GM12874 (cell line): ENCODE measurements at regions not wholly inside any gene's neighbourhood (a gene's known extent, or its start where the extent isn't known, plus 50 kb on each side); places are given as distances from the start of the nearest gene placed in this dataset.

Source experiments
- CTCF ChIP-seq: IDR thresholded peaks from 2 replicates; pipeline ENCODE4 v1.5.1; 2011; ENCODE audit warnings: low read depth, mild to moderate bottlenecking, control low read depth, low read length, moderate library complexity; ENCODE audit not compliant: insufficient read depth

DNA sequence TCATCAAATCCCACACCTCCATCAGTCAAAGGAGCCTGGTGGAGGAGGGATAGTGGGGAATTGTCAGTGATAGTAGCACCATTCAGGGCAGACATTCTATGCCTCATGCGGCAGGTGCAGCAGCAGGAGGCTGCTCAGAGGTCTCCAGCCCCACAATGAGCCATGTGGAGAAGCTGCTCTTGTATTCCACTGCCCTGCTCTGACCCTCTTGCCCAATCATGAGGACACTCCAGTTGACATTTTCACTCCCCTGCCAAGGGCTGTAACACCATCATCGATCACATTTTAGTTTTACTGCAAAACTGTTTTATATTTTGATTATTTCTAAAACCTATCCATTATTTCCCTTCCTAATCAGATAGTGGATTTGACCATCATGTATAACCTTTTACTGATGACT lies 487.6 kb upstream of the KLHL29 start:
- TF ChIP-seq CTCF, result no peak

- no peak for TF ChIP-seq CTCF
These were observed 484.3 kb upstream of the KLHL29 start for GRCh38 chr2:22900674-22901073.

- TF ChIP-seq CTCF, result no peak
These were observed 483.4 kb upstream of the KLHL29 start for GRCh38 chr2:22901471-22902179.

DNA sequence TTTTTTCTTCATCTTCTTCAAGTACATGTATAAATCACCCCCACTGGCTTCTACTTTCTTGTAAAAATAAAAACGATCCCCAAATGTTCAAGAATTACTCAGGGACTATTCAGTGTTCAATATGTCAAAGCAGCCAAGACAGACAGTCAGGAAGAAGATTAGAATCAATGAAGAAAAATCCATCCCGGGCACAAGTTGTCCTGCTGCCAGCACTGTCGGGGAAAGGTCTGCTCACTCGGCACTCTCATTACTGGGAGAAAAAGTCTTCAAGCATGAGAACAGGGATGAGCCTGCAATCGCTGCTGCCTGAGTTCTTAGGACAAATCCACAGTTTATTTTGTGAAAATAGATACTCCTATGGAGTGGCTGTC lies 482.8 kb upstream of the KLHL29 start:
- TF ChIP-seq CTCF, result no peak

DNA sequence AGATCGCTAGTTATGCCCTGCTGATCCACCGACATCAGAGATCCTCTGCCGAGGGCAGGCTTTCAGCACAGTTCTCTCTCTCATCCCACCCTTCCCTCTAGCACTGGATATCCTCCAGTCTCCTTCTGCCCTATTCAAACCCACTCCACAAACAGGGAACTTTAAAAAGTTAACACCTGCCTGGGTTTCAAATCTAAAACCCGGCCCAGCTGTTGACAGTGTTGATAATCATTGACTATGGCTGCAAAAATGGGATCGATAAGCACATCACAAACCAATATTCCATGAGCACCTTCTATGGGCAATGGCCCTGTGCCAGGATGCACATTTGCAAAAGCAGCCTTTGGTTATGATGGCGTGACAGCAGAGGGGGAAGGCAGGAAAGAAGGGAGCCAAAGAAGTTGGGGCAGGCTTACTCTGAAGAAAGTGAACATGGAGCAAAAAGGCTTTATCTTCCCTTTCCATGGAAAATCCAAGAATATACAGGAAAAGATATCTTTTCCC lies 482.3 kb upstream of the KLHL29 start:
- TF ChIP-seq CTCF, result no peak

- TF ChIP-seq CTCF, result no peak
These were observed 481.4 kb upstream of the KLHL29 start for GRCh38 chr2:22903616-22904015.

- peak; percentile 54 for TF ChIP-seq CTCF
These were observed 480.8 kb upstream of the KLHL29 start for GRCh38 chr2:22904126-22904684.
